Lower leg skin (tissue), 3 donors: ENCODE measurements at regions not wholly inside any gene's neighbourhood (a gene's known extent, or its start where the extent isn't known, plus 50 kb on each side); places are given as distances from the start of the nearest gene placed in this dataset.
"Not testable (repeated sequence)": the region's sequence is repeated elsewhere in the genome, so short reads cannot be mapped to it uniquely, and the experiment has no call there.

ENCODE experiments used
- CTCF ChIP-seq, 3 donors: fragments of 450-650 bp; IDR thresholded peaks; one replicate each; pipeline ENCODE4 v1.5.1; 2016; ENCODE audit warnings: antibody characterized with exemption in 3 of 3, mild to moderate bottlenecking in 3 of 3, moderate library complexity in 2 of 3
- POLR2A ChIP-seq, 2 donors: fragments of 450-650 bp; IDR thresholded peaks; one replicate each; pipeline ENCODE4 v1.6.1; 2016 to 2017; ENCODE audit warnings: antibody characterized with exemption in 2 of 2, mild to moderate bottlenecking in 1 of 2, moderate library complexity in 1 of 2

DNA sequence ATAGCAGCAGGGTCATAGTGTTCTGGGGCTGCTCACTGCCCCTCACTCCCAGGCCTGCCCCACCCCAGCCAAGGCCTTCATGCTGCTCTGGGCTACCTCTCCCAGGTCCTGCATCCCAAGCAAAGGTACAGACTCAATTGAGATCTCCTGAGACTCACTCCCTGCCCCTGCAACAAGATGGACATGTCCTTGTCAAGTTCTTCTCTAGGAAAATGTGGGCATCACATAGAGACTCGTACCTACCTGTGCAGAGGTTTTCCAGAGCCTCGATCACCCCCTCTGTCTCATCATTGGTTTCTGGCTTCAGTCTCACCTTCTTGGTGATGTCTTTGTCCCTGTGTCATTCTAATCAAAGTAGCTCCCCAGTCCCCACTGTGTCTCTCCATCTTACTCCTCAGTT is 71.8 kb upstream of the UCN3 start:
- not testable (repeated sequence) for TF ChIP-seq CTCF, POLR2A (IDR thresholded peaks at IDR 0.05)
